DOHH2 (cell line): ENCODE measurements at regions not wholly inside any gene's neighbourhood (a gene's known extent, or its start where the extent isn't known, plus 50 kb on each side); places are given as distances from the start of the nearest gene placed in this dataset.

Experiments
- H3F3A ChIP-seq: fragments of 200-600 bp; sonication (generic), shearing (Covaris generic); 2 replicates; pipeline ENCODE4 v1.6.0; 2016; ENCODE audit warnings: antibody characterized with exemption, mild to moderate bottlenecking; ENCODE audit not compliant: control insufficient read depth, insufficient read depth
- H3K27ac ChIP-seq: fragments of 200-600 bp; sonication (generic); 2 replicates; pipeline ENCODE4 v1.5.1; 2014; ENCODE audit warnings: low read depth, mild to moderate bottlenecking, low read length, moderate library complexity
- H3K27me3 ChIP-seq: fragments of 200-600 bp; sonication (generic); 2 replicates; pipeline ENCODE4 v1.6.1; 2014; ENCODE audit warnings: mild to moderate bottlenecking, low read length, mixed read lengths; ENCODE audit not compliant: control insufficient read depth
- H3K36me3 ChIP-seq: fragments of 200-600 bp; sonication (generic); 2 replicates; pipeline ENCODE4 v1.6.1; 2014; ENCODE audit warnings: mild to moderate bottlenecking, low read length, moderate library complexity, mixed read lengths; ENCODE audit not compliant: control insufficient read depth
- H3K4me1 ChIP-seq: fragments of 200-600 bp; sonication (generic); 2 replicates; pipeline ENCODE4 v1.6.1; 2014; ENCODE audit warnings: mild to moderate bottlenecking, low read length, mixed read lengths; ENCODE audit not compliant: control insufficient read depth
- H3K4me2 ChIP-seq: fragments of 200-600 bp; sonication (generic); 2 replicates; pipeline ENCODE4 v1.6.0; 2014; ENCODE audit warnings: mild to moderate bottlenecking, low read length, moderate library complexity
- H3K4me3 ChIP-seq: fragments of 200-600 bp; sonication (generic); 2 replicates; pipeline ENCODE4 v1.5.1; 2014; ENCODE audit warnings: mild to moderate bottlenecking, low read length, mixed read lengths
- H3K79me2 ChIP-seq: fragments of 200-600 bp; sonication (generic); 2 replicates; pipeline ENCODE4 v1.6.1; 2014; ENCODE audit warnings: mild to moderate bottlenecking, low read length, mixed read lengths; ENCODE audit not compliant: control insufficient read depth
- H3K9me2 ChIP-seq: fragments of 200-600 bp; sonication (generic); replicated peaks from 2 replicates; pipeline ENCODE4 v1.6.1; 2014; ENCODE audit warnings: mild to moderate bottlenecking, low read length, mixed read lengths; ENCODE audit not compliant: control insufficient read depth
- H3K9me3 ChIP-seq: fragments of 200-600 bp; sonication (generic); 2 replicates; pipeline ENCODE4 v1.6.1; 2014; ENCODE audit warnings: antibody characterized with exemption, low read length, mixed read lengths; ENCODE audit not compliant: control insufficient read depth, insufficient read depth
- H4K20me1 ChIP-seq: fragments of 200-600 bp; sonication (generic); 2 replicates; pipeline ENCODE4 v1.6.0; 2014; ENCODE audit warnings: low read depth, mild to moderate bottlenecking, antibody characterized with exemption, low read length, moderate library complexity; ENCODE audit not compliant: control insufficient read depth, insufficient read depth
- EZH2phosphoT487 ChIP-seq: fragments of 200-600 bp; sonication (generic); IDR thresholded peaks from 2 replicates; pipeline ENCODE4 v1.6.1; 2017; ENCODE audit warnings: borderline replicate concordance, mild to moderate bottlenecking, antibody characterized with exemption, low read length, moderate library complexity, mixed read lengths
- TF ChIP-seq, protein P1 (sequence below): fragments of 200-600 bp; sonication (generic); IDR thresholded peaks from one replicate; pipeline ENCODE4 v1.5.1; 2014; ENCODE audit warnings: antibody characterized with exemption, mild to moderate bottlenecking, low read depth, low read length; ENCODE audit not compliant: poor library complexity, severe bottlenecking

DNA sequence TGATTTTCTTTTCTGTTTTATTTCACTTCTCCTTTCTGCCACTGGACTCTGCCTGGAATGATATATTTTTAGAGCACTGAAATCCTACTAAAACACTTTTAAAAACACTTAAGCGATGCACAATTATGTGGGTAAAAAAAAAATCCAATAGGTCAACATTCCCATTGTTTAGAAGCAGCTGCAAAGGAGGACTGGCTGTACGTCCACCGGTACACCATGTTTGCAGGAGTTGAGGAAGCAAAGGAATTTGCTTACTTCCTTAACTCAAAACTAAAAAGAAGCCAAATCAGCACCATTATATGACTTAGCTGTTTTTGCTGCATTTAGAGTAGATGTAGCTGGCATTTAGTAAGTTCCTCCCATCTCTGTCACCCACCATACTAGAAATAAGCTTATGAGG is 186.8 kb upstream of the TMTC1 start:
- Histone ChIP-seq H3K36me3 (no peaks in the 10 kb centered on the region), H3K27ac (no peak overlapping the region), H3K4me3 (no peak overlapping the region), H3F3A (no peaks in the 10 kb centered on the region), H3K79me2 (no peaks in the 10 kb centered on the region), H3K27me3 (no peaks in the 10 kb centered on the region), H3K4me1 (no peaks in the 10 kb centered on the region), H4K20me1 (no peaks in the 10 kb centered on the region), H3K4me2 (no peak overlapping the region), H3K9me2 (no peaks in the 10 kb centered on the region), H3K9me3 (no peaks in the 10 kb centered on the region)
- no peak for TF ChIP-seq EZH2phosphoT487
- TF ChIP-seq, protein P1, sequence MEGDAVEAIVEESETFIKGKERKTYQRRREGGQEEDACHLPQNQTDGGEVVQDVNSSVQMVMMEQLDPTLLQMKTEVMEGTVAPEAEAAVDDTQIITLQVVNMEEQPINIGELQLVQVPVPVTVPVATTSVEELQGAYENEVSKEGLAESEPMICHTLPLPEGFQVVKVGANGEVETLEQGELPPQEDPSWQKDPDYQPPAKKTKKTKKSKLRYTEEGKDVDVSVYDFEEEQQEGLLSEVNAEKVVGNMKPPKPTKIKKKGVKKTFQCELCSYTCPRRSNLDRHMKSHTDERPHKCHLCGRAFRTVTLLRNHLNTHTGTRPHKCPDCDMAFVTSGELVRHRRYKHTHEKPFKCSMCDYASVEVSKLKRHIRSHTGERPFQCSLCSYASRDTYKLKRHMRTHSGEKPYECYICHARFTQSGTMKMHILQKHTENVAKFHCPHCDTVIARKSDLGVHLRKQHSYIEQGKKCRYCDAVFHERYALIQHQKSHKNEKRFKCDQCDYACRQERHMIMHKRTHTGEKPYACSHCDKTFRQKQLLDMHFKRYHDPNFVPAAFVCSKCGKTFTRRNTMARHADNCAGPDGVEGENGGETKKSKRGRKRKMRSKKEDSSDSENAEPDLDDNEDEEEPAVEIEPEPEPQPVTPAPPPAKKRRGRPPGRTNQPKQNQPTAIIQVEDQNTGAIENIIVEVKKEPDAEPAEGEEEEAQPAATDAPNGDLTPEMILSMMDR = no peak

GRCh38 chr12:29962276-29963035 is 178.7 kb upstream of the TMTC1 start:
- H3K4me1 ChIP-seq = no peaks in the 10 kb centered on the region
- TF ChIP-seq, protein P1 = no peak
- no peak for TF ChIP-seq EZH2phosphoT487
- no peaks in the 10 kb centered on the region for H3K27me3 ChIP-seq
- no peak overlapping the region for H3K4me3 ChIP-seq
- H3K9me3 ChIP-seq = no peaks in the 10 kb centered on the region
- H3F3A ChIP-seq = no peaks in the 10 kb centered on the region
- no peaks in the 10 kb centered on the region for H4K20me1 ChIP-seq
- no peak overlapping the region for H3K4me2 ChIP-seq
- no peak overlapping the region for H3K27ac ChIP-seq
- no peaks in the 10 kb centered on the region for H3K36me3 ChIP-seq
- no peaks in the 10 kb centered on the region for H3K9me2 ChIP-seq
- no peaks in the 10 kb centered on the region for H3K79me2 ChIP-seq

DNA sequence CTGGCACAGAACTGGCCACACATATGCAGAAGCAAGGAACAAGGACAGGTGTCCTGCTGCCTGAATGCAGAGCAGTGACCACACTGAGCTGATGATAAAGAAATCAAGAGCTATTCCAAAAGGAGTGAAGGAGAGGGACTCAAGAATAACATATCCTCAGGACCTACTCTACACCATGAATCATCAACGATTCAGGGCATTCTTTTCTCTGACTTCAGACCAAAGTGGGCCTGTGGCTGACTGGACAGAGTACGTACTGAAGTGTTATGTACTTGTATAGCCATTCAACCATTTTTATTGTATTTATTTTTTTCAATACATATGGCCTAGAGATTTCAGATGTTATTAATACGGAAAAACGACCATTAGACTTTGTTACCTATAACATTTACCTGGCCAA is 177.5 kb upstream of the TMTC1 start:
- H3K9me3 ChIP-seq = no peaks in the 10 kb centered on the region
- H4K20me1 ChIP-seq = no peaks in the 10 kb centered on the region
- H3K36me3 ChIP-seq = no peaks in the 10 kb centered on the region
- no peaks in the 10 kb centered on the region for H3K27me3 ChIP-seq
- TF ChIP-seq, protein P1 = no peak
- no peak for TF ChIP-seq EZH2phosphoT487
- H3K4me1 ChIP-seq = no peaks in the 10 kb centered on the region
- H3K4me3 ChIP-seq = no peak overlapping the region
- no peak overlapping the region for H3K4me2 ChIP-seq
- H3K27ac ChIP-seq = no peak overlapping the region
- H3F3A ChIP-seq = no peaks in the 10 kb centered on the region
- no peaks in the 10 kb centered on the region for H3K9me2 ChIP-seq
- H3K79me2 ChIP-seq = no peaks in the 10 kb centered on the region
